ENCODE measurements at regions not wholly inside any gene's neighbourhood (a gene's known extent, or its start where the extent isn't known, plus 50 kb on each side); places are given as distances from the start of the nearest gene placed in this dataset.

DNA sequence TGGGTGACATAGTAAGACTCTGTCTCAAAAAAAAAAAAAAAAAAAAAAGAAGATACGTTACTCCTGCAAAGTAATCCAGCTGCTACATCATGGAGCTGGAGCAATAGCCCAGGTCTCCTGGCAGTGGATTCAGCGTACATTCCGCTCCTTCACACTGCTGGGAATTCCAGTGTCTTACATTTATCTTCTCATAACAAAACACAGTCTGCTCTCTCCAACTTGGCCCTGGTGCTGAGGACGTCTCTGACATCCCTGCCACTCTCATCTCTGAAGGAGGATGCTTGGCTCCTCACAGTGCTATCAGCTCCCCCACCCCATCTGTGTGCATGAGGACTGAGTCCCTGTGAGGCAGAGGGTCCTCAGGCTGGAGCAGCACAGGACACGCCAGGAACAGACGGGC lies 529.8 kb downstream of the CD83 start:
- Histone ChIP-seq H3K4me3 (no peak overlapping the region), H3K36me3 (ENCODE audit: control insufficient read depth in 2 of 2, insufficient read depth in 2 of 2, low read length in 1 of 2) (no peaks in the 10 kb centered on the region), H3K27ac (ENCODE audit: control insufficient read depth, insufficient read depth) (no peak overlapping the region), H4K20me1 (ENCODE audit: control insufficient read depth, insufficient read depth) (no peaks in the 10 kb centered on the region), H3K9me3 (replicated peaks; ENCODE audit: control insufficient read depth, insufficient read depth, low read length) (no peaks in the 10 kb centered on the region), H3K4me2 (ENCODE audit: control insufficient read depth, insufficient read depth) (no peak overlapping the region), H3K27me3 (replicated peaks in 1 of 2; ENCODE audit: control insufficient read depth in 2 of 2, insufficient read depth in 2 of 2, low read length in 1 of 2) (peaks cover 0 to 3% of the 10 kb centered on the region in 2 experiments; a peak in 1 of 4 replicates), H3K79me2 (ENCODE audit: control insufficient read depth, insufficient read depth, low read length) (no peaks in the 10 kb centered on the region), H3K4me1 (ENCODE audit: control insufficient read depth, insufficient read depth, low read length) (no peaks in the 10 kb centered on the region), H2AFZ (ENCODE audit: control insufficient read depth, low read depth, low read length) (no peak overlapping the region), H3K9ac (ENCODE audit: control insufficient read depth, insufficient read depth, low read length) (no peak overlapping the region)
- in situ Hi-C loops (cut with MboI) = no loop called here
- ATAC-seq = no peak
- CTCF ChIA-PET = interaction anchor here (0.6 to 0.7 kb wide), 2 partner anchors 13 to 259 kb away, joined by 3 read pairs; no protein-coding TSS in a partner anchor
- 64% methylated on average over 6 of the region's 6 CpGs for WGBS (ENCODE audit: insufficient coverage, insufficient replicate concordance, low lambda C conversion rate, missing lambda C conversion rate)
- FAIRE-seq = no peak
- POLR2A ChIA-PET = interaction anchor here (0.7 kb wide), 1 partner anchor 90 kb away, joined by 4 read pairs; no protein-coding TSS in a partner anchor
- intact Hi-C loops (cut with micrococcal nuclease; ENCODE audit: unreplicated experiment) = no loop called here
- no peak for DNase-seq (ENCODE audit: low read depth, low spot score)
- RAD21 ChIA-PET (ENCODE audit: unreplicated experiment) = no interaction called here
- SMC1A ChIA-PET (ENCODE audit: uncharacterized antibody, unreplicated experiment) = interaction anchor here (1.8 kb wide), 1 partner anchor 11 kb away, joined by 5 read pairs; no protein-coding TSS in a partner anchor
- TF ChIP-seq ZZZ3 (IDR thresholded peaks at IDR 0.05; ENCODE audit: control insufficient read depth, insufficient read length, low read depth) = no peak
- no peak for TF ChIP-seq SUPT20H (IDR thresholded peaks at IDR 0.05; ENCODE audit: borderline replicate concordance, control insufficient read depth, low read depth, low read length)
- no peak for TF ChIP-seq WRNIP1 (IDR thresholded peaks at IDR 0.05; ENCODE audit: borderline replicate concordance, low read depth, low read length)
- TF ChIP-seq HDGF (IDR thresholded peaks at IDR 0.05) = no peak
- TF ChIP-seq CBFB (IDR thresholded peaks at IDR 0.05; ENCODE audit: low read depth) = no peak
- TF ChIP-seq, protein P1, sequence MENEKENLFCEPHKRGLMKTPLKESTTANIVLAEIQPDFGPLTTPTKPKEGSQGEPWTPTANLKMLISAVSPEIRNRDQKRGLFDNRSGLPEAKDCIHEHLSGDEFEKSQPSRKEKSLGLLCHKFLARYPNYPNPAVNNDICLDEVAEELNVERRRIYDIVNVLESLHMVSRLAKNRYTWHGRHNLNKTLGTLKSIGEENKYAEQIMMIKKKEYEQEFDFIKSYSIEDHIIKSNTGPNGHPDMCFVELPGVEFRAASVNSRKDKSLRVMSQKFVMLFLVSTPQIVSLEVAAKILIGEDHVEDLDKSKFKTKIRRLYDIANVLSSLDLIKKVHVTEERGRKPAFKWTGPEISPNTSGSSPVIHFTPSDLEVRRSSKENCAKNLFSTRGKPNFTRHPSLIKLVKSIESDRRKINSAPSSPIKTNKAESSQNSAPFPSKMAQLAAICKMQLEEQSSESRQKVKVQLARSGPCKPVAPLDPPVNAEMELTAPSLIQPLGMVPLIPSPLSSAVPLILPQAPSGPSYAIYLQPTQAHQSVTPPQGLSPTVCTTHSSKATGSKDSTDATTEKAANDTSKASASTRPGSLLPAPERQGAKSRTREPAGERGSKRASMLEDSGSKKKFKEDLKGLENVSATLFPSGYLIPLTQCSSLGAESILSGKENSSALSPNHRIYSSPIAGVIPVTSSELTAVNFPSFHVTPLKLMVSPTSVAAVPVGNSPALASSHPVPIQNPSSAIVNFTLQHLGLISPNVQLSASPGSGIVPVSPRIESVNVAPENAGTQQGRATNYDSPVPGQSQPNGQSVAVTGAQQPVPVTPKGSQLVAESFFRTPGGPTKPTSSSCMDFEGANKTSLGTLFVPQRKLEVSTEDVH (IDR thresholded peaks at IDR 0.05; ENCODE audit: low read depth, partially characterized antibody) = no peak
- TF ChIP-seq GABPA (IDR thresholded peaks at IDR 0.05; ENCODE audit: low read depth) = no peak
- no peak for TF ChIP-seq NFIC (IDR thresholded peaks at IDR 0.05; ENCODE audit: low read depth, low read length)
- no peak for TF ChIP-seq YY1 (IDR thresholded peaks at IDR 0.05; ENCODE audit: low read depth, low read length)
- no peak for TF ChIP-seq YBX1 (IDR thresholded peaks at IDR 0.05)
- TF ChIP-seq, protein P2, sequence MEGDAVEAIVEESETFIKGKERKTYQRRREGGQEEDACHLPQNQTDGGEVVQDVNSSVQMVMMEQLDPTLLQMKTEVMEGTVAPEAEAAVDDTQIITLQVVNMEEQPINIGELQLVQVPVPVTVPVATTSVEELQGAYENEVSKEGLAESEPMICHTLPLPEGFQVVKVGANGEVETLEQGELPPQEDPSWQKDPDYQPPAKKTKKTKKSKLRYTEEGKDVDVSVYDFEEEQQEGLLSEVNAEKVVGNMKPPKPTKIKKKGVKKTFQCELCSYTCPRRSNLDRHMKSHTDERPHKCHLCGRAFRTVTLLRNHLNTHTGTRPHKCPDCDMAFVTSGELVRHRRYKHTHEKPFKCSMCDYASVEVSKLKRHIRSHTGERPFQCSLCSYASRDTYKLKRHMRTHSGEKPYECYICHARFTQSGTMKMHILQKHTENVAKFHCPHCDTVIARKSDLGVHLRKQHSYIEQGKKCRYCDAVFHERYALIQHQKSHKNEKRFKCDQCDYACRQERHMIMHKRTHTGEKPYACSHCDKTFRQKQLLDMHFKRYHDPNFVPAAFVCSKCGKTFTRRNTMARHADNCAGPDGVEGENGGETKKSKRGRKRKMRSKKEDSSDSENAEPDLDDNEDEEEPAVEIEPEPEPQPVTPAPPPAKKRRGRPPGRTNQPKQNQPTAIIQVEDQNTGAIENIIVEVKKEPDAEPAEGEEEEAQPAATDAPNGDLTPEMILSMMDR (IDR thresholded peaks at IDR 0.05 in 2 of 3, conservative IDR thresholded peaks at IDR 0.05 in 1 of 3; ENCODE audit: control insufficient read depth in 2 of 3, extremely low read depth in 1 of 3, insufficient read depth in 1 of 3, low read depth in 3 of 3, low read length in 3 of 3) = no peak
- no peak for TF ChIP-seq NR2F1 (conservative IDR thresholded peaks at IDR 0.05)
- no peak for TF ChIP-seq IRF4 (IDR thresholded peaks at IDR 0.05; ENCODE audit: low read depth, low read length)
- no peak for TF ChIP-seq SRF (IDR thresholded peaks at IDR 0.05; ENCODE audit: low read depth in 2 of 2, low read length in 2 of 2)
- TF ChIP-seq ZSCAN29 (IDR thresholded peaks at IDR 0.05) = no peak
- TF ChIP-seq SP1 (IDR thresholded peaks at IDR 0.05; ENCODE audit: low read depth, low read length) = no peak
- no TSS peak for BruUV-seq (replicated peaks)

All from GM12878 (cell line).